Uterus (tissue), 2 donors: ENCODE measurements at regions not wholly inside any gene's neighbourhood (a gene's known extent, or its start where the extent isn't known, plus 50 kb on each side); places are given as distances from the start of the nearest gene placed in this dataset.

Experiments
- POLR2A ChIP-seq, 2 donors: fragments of 450-650 bp; IDR thresholded peaks; one replicate each; pipeline ENCODE4 v1.6.1; 2016; ENCODE audit warnings: antibody characterized with exemption in 2 of 2, mild to moderate bottlenecking in 1 of 2, moderate library complexity in 1 of 2
- TF ChIP-seq, protein P1 (sequence below), 4 experiments: fragments of 200-600 bp in 2 of 4; fragments of 450-650 bp in 2 of 4; sonication (generic) in 2 of 4; IDR thresholded peaks; one replicate each; pipeline ENCODE4 v1.5.1; 2016 to 2019; ENCODE audit warnings: antibody characterized with exemption in 4 of 4, mild to moderate bottlenecking in 2 of 4, moderate library complexity in 1 of 4

- TF ChIP-seq, protein P1, sequence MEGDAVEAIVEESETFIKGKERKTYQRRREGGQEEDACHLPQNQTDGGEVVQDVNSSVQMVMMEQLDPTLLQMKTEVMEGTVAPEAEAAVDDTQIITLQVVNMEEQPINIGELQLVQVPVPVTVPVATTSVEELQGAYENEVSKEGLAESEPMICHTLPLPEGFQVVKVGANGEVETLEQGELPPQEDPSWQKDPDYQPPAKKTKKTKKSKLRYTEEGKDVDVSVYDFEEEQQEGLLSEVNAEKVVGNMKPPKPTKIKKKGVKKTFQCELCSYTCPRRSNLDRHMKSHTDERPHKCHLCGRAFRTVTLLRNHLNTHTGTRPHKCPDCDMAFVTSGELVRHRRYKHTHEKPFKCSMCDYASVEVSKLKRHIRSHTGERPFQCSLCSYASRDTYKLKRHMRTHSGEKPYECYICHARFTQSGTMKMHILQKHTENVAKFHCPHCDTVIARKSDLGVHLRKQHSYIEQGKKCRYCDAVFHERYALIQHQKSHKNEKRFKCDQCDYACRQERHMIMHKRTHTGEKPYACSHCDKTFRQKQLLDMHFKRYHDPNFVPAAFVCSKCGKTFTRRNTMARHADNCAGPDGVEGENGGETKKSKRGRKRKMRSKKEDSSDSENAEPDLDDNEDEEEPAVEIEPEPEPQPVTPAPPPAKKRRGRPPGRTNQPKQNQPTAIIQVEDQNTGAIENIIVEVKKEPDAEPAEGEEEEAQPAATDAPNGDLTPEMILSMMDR (IDR thresholded peaks at IDR 0.05): no peak
- no peak for TF ChIP-seq POLR2A (IDR thresholded peaks at IDR 0.05)
Measured at GRCh38 chr20:23251779-23252178, 98.8 kb upstream of the NXT1 start.
